ENCODE measurements at regions not wholly inside any gene's neighbourhood (a gene's known extent, or its start where the extent isn't known, plus 50 kb on each side); places are given as distances from the start of the nearest gene placed in this dataset.

- Mint-ChIP-seq H3K36me3 (ENCODE audit: low read depth, unreplicated experiment) (no peaks in the 10 kb centered on the region), H3K4me1 (ENCODE audit: unreplicated experiment) (peaks cover 4% of the 10 kb centered on the region), H3K9me3 (ENCODE audit: unreplicated experiment) (no peaks in the 10 kb centered on the region), H3K27me3 (ENCODE audit: unreplicated experiment) (peaks cover 3% of the 10 kb centered on the region), H3K27ac (ENCODE audit: unreplicated experiment) (no peak overlapping the region), H3K4me3 (ENCODE audit: unreplicated experiment) (no peak overlapping the region)
- TF ChIP-seq CTCF (IDR thresholded peaks at IDR 0.05; ENCODE audit: unreplicated experiment) = no peak
- no peak for DNase-seq (ENCODE audit: low spot score)
These were observed 286.7 kb upstream of the IL12B start for GRCh38 chr5:159616952-159617351.

GRCh38 chr5:159619826-159620225, 289.5 kb upstream of the IL12B start:
- Mint-ChIP-seq H3K27ac (ENCODE audit: unreplicated experiment) (no peak overlapping the region), H3K27me3 (ENCODE audit: unreplicated experiment) (peaks cover 3% of the 10 kb centered on the region), H3K36me3 (ENCODE audit: low read depth, unreplicated experiment) (no peaks in the 10 kb centered on the region), H3K4me1 (ENCODE audit: unreplicated experiment) (no peaks in the 10 kb centered on the region), H3K4me3 (ENCODE audit: unreplicated experiment) (no peak overlapping the region), H3K9me3 (ENCODE audit: unreplicated experiment) (no peaks in the 10 kb centered on the region)
- TF ChIP-seq CTCF (IDR thresholded peaks at IDR 0.05; ENCODE audit: unreplicated experiment) = no peak
- DNase-seq (ENCODE audit: low spot score) = no peak

- Mint-ChIP-seq H3K4me1 (ENCODE audit: unreplicated experiment) (no peaks in the 10 kb centered on the region), H3K9me3 (ENCODE audit: unreplicated experiment) (no peaks in the 10 kb centered on the region), H3K36me3 (ENCODE audit: low read depth, unreplicated experiment) (no peaks in the 10 kb centered on the region), H3K27ac (ENCODE audit: unreplicated experiment) (no peak overlapping the region), H3K4me3 (ENCODE audit: unreplicated experiment) (no peak overlapping the region), H3K27me3 (ENCODE audit: unreplicated experiment) (peaks cover 3% of the 10 kb centered on the region)
- DNase-seq (ENCODE audit: low spot score) = no peak
- TF ChIP-seq CTCF (IDR thresholded peaks at IDR 0.05; ENCODE audit: unreplicated experiment) = no peak
These were observed 290.7 kb upstream of the IL12B start for GRCh38 chr5:159620853-159621540.

GRCh38 chr5:159628703-159629102, 287.6 kb upstream of the ADRA1B start:
- H3K27me3 Mint-ChIP-seq (ENCODE audit: unreplicated experiment) = peaks cover 3% of the 10 kb centered on the region
- no peak for DNase-seq (ENCODE audit: low spot score)
- no peak overlapping the region for H3K4me3 Mint-ChIP-seq (ENCODE audit: unreplicated experiment)
- no peak overlapping the region for H3K27ac Mint-ChIP-seq (ENCODE audit: unreplicated experiment)
- H3K9me3 Mint-ChIP-seq (ENCODE audit: unreplicated experiment) = no peaks in the 10 kb centered on the region
- no peaks in the 10 kb centered on the region for H3K4me1 Mint-ChIP-seq (ENCODE audit: unreplicated experiment)
- no peaks in the 10 kb centered on the region for H3K36me3 Mint-ChIP-seq (ENCODE audit: low read depth, unreplicated experiment)
- TF ChIP-seq CTCF (IDR thresholded peaks at IDR 0.05; ENCODE audit: unreplicated experiment) = no peak

GRCh38 chr5:159629158-159629557, 287.1 kb upstream of the ADRA1B start:
- H3K9me3 Mint-ChIP-seq (ENCODE audit: unreplicated experiment) = no peaks in the 10 kb centered on the region

More at GRCh38 chr5:159629158-159629557, 287.1 kb upstream of the ADRA1B start:
- Mint-ChIP-seq H3K4me3 (ENCODE audit: unreplicated experiment) (no peak overlapping the region), H3K27me3 (ENCODE audit: unreplicated experiment) (peaks cover 3% of the 10 kb centered on the region), H3K4me1 (ENCODE audit: unreplicated experiment) (no peaks in the 10 kb centered on the region), H3K36me3 (ENCODE audit: low read depth, unreplicated experiment) (no peaks in the 10 kb centered on the region), H3K27ac (ENCODE audit: unreplicated experiment) (no peak overlapping the region)
- no peak for DNase-seq (ENCODE audit: low spot score)
- TF ChIP-seq CTCF (IDR thresholded peaks at IDR 0.05; ENCODE audit: unreplicated experiment) = no peak
